ENCODE measurements at regions not wholly inside any gene's neighbourhood (a gene's known extent, or its start where the extent isn't known, plus 50 kb on each side); places are given as distances from the start of the nearest gene placed in this dataset.
"Not testable (repeated sequence)": the region's sequence is repeated elsewhere in the genome, so short reads cannot be mapped to it uniquely, and the experiment has no call there.

GRCh38 chr5:12695651-12696050 is 791.4 kb upstream of the CTNND2 start:
- DNase-seq: no peak

- DNase-seq: no peak
These were observed 787.1 kb upstream of the CTNND2 start for GRCh38 chr5:12691330-12691729.

- DNase-seq: no peak
These were observed 786.1 kb upstream of the CTNND2 start for GRCh38 chr5:12690361-12690760.

- DNase-seq: no peak
These were observed 779.0 kb upstream of the CTNND2 start for GRCh38 chr5:12683249-12683648.

- DNase-seq: no peak
These were observed 775.5 kb upstream of the CTNND2 start for GRCh38 chr5:12679731-12680130.

- no peak for DNase-seq
These were observed 771.7 kb upstream of the CTNND2 start for GRCh38 chr5:12675959-12676358.

- DNase-seq: no peak
These were observed 767.9 kb upstream of the CTNND2 start for GRCh38 chr5:12672141-12672540.

GRCh38 chr5:12669326-12669725 is 765.1 kb upstream of the CTNND2 start:
- DNase-seq: no peak

- no peak for DNase-seq
These were observed 764.3 kb upstream of the CTNND2 start for GRCh38 chr5:12668564-12668963.

- not testable (repeated sequence) for DNase-seq
These were observed 763.6 kb upstream of the CTNND2 start for GRCh38 chr5:12667818-12668217.

GRCh38 chr5:12665772-12666171 is 761.5 kb upstream of the CTNND2 start:
- DNase-seq: not testable (repeated sequence)

GRCh38 chr5:12662545-12663314 is 758.5 kb upstream of the CTNND2 start:
- no peak for DNase-seq

- no peak for DNase-seq
These were observed 757.5 kb upstream of the CTNND2 start for GRCh38 chr5:12661617-12662370.

GRCh38 chr5:12660279-12661107 is 756.2 kb upstream of the CTNND2 start:
- DNase-seq: not testable (repeated sequence)

- no peak for DNase-seq
These were observed 755.4 kb upstream of the CTNND2 start for GRCh38 chr5:12659686-12660085.

- no peak for DNase-seq
These were observed 754.7 kb upstream of the CTNND2 start for GRCh38 chr5:12658871-12659446.

- not testable (repeated sequence) for DNase-seq
These were observed 753.7 kb upstream of the CTNND2 start for GRCh38 chr5:12657914-12658474.

- DNase-seq: no peak
These were observed 751.4 kb upstream of the CTNND2 start for GRCh38 chr5:12655675-12656074.

GRCh38 chr5:12652201-12652600 is 748.0 kb upstream of the CTNND2 start:
- no peak for DNase-seq

GRCh38 chr5:12648558-12648957 is 744.3 kb upstream of the CTNND2 start:
- no peak for DNase-seq

GRCh38 chr5:12647613-12648012 is 743.4 kb upstream of the CTNND2 start:
- DNase-seq: no peak

- no peak for DNase-seq
These were observed 741.3 kb upstream of the CTNND2 start for GRCh38 chr5:12645582-12645981.

- no peak for DNase-seq
These were observed 732.0 kb upstream of the CTNND2 start for GRCh38 chr5:12636209-12636608.

All from activated CD4-positive, alpha-beta T cell treated with anti-CD3 and anti-CD28 coated beads, Interleukin-2, Interleukin-6, amounts not matched to agents 100 ng/mL and 50 ng/mL, durations not matched to agents 16 hours and 8 hours (primary cell).